ENCODE measurements at regions not wholly inside any gene's neighbourhood (a gene's known extent, or its start where the extent isn't known, plus 50 kb on each side); places are given as distances from the start of the nearest gene placed in this dataset.

DNA sequence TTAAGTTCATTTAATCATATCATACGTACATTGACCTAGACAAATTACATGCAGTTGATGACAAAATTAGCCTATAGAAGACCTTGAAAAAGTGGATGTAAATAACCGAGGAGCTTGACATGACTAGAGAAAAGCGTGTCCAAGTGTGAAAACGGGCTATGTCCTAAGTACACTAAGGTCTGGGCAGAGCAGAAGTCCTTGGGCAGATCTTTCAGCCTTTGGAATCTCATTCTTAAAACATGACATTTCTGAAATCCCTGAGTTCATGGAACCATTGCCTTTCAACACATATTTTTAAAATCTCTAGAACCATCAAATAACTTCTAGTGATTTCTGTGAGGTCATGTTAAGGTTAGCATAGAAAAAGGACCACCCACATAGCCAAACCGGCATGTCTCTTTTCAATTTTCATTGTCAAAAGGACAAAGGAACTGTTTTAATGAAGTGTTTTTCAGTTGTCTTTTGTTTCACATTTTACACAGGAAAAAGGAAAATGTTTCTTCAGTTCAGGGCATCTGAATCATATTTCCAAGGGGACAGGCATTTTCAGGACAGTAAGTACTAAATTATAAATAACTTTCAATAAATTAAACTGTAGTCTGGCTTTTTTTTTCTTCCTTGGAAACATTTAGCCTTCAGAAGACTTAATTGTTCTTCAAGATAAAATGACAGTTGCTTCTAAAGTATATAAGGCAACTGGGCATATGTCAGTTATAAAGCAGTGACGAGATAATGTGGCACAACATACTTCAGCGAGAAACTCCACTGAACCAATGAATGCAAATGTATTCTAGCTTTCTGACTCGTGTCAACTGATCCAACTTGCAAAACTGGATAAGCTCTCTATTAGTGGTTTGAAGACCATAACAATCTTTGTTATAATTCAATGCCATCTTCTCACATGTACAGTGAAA is 416.8 kb downstream of the NFIB start:
- DNase-seq (ENCODE audit: low spot score) = no peak

DNA sequence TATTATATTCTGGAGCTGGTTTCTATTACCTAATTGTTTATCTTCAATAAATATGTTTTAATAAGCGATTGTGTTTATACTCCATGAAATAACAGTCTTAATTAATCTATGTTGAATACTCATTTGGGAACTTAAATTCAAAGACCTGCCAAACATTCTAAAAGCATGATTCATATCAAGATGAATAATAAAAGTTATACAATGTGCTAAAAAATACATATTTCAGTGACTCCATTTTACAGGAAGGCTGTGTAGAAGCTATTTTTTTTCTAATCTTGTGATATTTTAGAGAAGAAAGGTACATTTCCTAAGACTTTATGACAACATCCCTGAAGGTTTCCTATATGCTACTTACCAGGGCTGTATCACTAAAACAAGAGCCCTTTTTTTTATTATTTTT is 417.9 kb downstream of the NFIB start:
- DNase-seq (ENCODE audit: low spot score) = no peak

DNA sequence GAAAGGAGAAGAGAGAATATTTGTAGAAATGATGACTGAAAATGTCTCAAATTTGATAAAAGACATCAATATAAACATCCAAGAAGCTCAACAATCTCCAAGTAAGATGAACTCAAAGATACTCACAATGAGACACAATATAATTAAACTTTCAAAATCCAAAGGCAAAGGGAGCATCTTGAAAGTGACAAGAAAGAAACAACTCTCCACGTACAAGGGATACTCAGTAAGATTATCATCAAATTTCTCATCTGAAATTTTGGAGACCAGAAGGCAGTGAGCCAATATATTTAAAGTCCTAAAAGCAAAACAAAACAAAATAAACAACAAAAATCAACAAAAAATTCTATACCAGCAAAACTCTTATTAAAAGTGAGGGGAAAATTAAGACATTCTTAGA is 428.7 kb downstream of the NFIB start:
- DNase-seq (ENCODE audit: low spot score) = no peak

DNA sequence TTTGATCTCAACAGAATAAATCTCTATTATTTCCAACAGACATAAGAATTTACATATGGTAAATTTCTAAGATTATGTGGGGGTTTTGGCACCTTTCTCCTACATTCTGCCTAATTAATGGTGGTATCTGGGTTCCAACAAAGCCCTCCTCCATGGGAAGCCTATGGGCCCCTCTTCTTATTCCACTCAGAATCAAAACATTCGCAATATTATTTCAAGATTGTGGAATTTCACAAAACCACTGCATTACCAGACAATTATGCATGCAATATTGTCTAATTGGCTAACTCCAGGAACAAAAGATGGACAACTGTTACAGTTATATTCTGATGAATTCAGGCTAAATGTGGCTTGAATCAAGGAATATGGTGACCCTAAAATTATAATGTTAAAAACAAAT is 434.0 kb downstream of the NFIB start:
- no peak for DNase-seq (ENCODE audit: low spot score)

DNA sequence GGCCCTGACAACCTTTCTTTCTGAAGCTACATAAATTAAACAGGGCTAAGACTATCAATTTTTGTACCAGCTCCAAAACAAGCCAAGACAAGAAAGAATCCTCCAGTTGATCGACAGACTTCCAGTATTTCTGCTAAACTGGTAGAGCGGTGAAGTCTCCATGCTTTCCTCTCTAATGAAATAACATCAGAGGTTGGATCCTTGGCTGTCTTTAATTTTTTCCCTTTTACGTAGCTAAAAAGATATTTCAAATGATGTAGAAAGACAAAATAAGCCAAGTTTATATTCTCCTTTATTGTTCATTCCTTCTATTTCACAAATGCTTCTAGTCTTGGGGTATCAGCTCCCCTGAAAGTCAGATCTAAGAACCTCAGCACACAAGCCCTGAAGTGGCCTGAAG is 434.9 kb downstream of the NFIB start:
- no peak for DNase-seq (ENCODE audit: low spot score)

DNA sequence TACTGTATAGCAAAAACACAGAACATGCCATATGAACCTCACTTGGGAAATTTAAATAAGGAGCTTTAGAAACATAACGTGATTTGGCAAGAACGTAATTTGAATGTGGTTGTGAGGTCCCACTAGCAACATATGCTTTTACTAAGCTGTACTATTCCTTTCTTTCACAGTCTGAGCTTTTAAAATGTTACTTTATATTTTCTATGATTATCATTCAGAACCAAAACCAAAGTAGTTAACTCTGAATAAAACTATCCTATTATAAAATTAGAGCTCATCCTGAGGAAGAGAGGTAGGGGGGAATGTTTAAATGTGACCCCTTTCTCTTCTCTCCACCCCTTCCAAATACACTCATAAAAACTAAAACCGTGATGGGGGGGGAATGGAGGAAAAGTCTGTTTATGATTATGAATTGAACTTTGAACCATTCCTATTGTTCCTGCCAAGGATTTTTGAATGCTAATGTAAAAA is 435.7 kb downstream of the NFIB start:
- no peak for DNase-seq (ENCODE audit: low spot score)

DNA sequence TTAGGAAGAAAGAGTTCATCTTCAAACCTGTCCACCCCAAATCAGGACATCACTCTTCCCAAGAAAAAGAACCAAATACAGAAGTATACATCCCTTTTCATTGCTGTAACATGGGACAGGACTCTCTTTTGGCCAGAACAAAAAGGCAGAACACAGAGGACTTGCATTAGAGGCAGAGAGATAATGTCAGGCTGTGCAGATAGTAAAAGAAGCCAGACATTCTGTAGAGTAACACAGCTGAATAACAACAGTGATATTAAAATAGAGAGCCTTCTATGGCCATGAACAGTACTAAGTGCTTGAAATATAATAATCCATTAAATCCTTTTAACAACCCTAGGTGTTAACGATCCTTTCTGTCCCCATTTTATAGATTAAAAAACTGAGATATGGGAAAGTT is 437.2 kb downstream of the NFIB start:
- DNase-seq (ENCODE audit: low spot score) = no peak

DNA sequence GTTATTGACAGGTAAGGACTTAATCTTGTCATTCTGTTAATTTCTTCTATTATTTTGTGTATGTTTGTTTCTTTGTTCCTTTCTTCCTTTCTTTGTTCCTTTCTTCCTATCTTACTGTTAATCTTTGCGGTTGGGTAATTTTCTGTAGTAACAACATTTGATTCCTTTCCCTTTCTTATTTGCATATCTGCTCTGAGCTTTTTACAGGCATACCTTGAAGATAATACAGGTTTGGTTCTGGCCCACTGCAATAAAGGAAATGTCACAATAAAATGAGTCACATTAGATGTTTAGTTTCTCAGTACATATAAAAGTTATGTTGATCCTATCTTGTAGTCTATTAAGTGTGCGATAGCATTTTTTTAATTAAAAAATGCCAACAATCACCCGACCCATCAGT is 440.7 kb downstream of the NFIB start:
- DNase-seq (ENCODE audit: low spot score) = no peak

DNA sequence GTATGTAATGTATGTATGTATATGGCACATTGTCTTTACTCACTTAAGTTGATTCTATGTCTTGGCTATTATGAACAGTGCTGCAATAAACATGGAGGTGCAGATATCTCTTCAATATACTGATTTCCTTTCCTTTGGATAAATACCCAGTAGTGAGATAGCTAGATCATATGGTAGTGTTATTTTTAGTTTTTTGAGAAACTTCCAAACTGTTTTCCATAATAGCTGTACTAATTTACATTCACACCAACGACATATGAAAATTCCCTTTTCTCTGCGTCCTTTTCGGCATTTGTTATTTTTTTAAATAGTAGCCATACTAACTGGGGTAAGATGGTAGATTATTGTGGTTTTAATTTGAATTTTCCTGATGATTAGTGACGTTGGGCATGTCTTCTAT is 445.6 kb downstream of the NFIB start:
- DNase-seq (ENCODE audit: low spot score) = no peak

DNA sequence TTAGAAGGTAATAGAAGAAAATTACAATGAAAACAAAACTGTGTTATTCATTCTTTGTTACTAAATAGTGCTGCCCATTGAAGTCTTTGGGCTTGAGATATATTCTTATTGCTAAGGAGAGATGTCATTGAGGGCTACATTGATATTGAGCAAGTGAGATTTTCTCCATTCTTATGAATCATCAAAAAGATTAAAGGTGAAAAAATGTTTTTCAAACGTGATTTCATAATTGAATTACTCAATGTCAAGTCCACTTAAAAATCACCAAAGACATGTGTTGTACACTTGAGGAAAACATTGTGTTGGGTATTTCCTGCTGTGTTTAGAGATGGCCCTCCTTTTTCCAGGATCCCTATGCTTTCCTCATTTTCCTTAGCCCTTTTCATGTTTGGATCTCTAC is 448.1 kb downstream of the NFIB start:
- DNase-seq (ENCODE audit: low spot score) = no peak

DNA sequence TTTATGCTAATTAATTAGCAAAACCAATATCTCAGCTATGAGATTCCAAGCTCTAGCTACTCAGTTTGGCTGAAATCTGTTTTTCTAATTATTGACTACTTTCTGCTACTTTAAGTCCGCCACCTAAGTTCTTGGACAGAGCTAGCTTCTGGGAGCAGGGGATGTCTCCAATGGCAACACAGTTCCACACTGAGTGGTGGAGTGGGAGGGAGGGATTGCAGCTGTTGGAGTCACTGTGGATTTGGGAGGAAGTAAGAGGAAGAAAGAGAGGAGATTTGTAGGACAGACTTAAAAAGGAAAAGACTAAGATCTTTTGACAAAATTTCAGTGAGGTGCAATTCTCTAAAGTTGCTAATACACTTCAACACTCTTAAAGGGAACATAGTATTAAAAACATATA is 450.8 kb downstream of the NFIB start:
- peak; percentile 87 for DNase-seq (ENCODE audit: low spot score)

DNA sequence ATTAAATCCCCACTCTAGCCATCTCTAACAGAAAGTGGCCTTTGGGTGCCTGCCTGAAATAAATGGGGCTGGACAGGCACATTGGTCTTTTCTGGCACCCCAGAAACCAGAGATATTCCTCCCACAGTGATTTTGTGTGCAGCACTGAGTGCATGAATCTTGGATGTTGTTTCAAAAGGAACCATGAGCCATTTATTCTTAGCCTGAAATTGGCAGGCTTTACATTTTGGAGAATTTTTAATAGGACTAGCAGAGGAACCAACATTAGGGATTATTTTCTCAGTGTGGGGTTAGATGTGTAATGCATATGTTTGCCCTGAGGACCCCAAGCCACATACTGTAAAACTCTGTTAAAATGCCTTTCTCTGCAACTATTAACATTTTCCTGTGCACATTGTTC is 451.3 kb downstream of the NFIB start:
- peak; percentile 68 for DNase-seq (ENCODE audit: low spot score)

DNA sequence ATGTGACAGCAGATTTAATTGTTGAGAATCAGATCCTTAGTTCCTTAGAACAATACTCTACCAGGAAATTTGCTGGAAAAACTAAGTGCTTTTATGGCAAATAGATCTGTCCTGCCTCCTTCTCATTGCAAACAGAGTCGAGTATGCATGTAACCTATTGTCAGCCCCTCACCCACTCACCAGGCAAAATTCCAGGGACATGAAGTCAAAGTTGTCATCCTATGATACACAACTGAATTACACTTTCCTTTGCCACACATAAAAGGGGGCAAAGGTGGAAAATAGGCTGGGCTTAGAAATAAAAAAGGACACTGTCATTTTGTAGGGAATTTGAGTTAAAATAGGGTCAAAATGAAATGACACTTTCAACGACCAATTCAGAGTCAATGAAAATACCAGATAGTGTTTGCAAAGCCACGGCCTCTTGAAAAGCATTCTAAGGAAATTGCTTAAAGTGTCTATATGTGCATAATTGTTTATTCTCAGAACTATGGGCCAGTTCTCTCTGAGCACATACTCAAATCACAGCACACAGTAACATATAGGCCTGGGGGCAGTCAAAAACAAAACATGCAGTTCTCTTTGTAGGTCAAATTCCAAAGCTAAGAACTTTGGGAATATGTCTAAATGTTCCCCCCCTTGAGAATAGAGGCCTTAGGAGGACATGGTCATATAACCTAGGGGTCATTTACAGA is 452.8 kb downstream of the NFIB start:
- no peak for DNase-seq (ENCODE audit: low spot score)

DNA sequence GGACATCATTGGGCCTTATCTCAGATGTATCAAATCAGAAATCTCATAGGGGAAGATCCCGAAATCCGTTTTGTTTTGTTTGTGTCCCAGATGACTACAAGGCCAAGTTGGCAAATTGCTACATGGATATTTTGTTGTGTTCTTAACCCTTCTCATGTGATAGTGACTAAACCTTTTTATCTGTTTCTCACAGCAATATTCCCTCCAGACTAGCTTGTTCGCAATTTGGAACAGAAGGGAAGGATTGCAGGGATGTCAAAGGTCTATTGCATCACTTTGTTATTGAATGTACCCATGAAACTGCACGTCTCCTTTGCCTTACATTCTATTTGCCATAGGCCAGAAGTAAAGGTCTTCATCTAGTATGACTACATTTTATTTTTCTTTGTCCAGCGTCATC is 453.9 kb downstream of the NFIB start:
- no peak for DNase-seq (ENCODE audit: low spot score)

DNA sequence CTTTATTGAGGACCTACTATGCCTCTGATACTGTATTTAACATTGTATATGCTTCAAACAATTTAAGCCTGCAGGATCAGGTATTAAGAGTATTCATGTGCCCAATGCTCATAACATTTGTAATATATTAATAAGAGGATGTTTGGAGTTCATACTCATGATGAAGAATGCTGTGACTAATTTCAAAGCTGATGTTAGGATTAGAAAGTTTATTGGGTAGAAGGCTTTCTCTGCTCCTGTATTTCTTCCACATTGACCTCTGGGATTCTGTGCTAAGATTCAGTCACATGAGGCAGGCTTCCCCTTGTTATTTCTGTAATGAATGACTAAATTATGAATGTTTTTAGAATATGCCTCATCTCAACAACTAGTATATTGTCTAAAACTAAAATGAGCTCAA is 456.4 kb downstream of the NFIB start:
- no peak for DNase-seq (ENCODE audit: low spot score)

DNA sequence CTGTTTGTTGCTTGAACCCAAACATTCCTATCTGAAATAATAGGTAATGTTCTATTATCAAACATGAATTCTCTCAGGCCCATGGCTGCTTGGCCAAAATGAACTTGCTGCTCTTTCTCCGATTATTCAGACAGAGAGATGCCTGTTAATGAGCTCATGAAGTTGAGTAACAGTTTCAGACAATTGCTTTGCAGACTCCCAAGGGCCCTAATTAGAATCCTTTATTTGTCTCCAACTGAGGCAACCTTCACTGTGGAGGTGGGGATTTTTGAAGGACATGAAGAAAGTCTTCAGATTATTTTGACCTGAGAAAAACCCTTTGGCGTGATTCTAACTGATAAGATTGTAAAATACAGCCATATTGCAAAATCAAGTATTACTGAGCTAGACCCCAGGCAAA is 466.7 kb downstream of the NFIB start:
- DNase-seq (ENCODE audit: low spot score) = no peak

DNA sequence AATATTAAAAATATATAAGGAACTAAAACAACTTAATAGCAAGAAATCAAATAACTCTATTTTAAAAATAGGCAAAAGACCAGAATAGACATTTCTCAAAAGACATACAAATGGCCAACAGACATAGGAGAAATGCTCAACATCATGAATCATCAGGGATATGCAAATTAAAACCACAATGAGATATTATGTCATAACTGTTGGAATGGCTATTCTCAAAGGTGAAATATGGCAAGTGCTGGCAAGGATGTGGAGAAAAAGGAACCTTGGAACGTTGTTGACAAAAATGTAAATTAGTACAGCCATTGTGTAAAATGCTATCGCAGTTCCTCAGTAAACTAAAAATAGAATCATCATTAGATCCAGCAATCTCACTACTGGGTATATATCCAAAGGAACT is 468.5 kb downstream of the NFIB start:
- DNase-seq (ENCODE audit: low spot score) = no peak

DNA sequence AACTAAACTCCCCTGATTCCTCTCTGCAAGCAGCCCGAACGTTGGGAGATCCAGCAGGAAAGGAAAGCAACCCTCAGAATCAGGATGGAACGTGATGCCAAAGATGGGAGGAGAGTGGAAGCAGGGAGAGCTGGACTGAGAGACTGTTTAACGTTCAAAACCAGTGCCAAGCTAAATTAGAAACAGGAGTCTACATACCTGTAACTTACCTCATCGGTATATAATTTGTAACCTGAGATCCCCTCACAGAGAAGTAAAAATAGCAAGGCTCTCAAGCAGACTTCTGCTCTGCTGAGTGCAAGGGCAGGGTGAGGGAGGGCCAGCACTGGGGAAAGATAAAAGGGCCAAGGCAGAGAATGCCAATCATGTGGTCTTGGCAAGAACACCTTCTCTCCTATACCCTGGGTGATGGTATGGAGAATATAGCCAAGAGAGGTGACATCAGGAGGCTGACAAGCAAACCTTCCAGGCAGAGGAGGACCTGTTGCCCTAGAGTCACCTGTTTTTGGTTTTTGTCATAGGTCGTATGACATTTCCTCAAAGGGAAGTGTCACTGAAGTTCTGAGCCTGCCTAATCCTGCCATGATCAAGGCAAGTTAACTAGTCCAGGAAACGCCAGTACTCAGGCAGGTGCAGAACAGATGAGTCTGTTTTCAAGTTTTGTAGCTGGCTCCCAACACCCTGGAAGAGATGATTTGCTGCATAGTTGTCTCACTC is 472.0 kb downstream of the NFIB start:
- DNase-seq (ENCODE audit: low spot score) = no peak

DNA sequence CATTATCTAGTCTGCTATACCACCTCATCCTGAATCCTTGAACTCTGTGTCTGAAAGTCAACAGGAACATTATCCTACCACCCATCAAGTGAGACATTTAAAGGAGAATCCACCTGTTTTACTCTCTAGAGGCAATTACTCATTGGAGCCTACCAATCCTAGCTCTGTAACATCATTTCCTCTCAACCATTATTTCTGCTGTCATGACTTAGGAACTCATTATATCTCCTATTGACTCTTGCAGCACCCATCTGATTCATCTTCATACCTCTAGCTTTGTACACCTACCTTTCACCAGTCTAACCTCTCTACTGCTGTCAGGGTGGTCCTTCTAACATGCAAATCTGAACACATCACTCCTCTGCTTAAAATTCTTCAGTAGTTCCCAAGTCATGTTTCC is 481.5 kb downstream of the NFIB start:
- DNase-seq (ENCODE audit: low spot score) = no peak

DNA sequence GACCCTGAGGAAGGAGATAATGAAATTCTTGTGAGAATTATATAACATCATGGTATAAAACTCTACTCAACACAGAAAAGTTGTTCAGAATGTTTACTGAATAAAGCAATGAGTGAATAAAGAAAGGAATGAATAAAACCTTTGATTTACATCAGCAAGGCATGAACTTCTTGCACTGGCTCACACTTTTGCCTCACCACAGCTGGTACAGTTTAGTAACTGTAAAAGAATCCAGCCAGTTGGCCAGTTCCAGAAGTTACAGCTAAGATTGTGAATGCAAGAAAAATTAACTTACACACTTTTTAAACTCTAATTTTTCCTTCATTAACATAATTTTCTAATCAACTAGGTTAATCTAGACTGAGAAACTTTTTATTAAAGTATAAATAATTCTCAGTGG is 490.9 kb downstream of the NFIB start:
- DNase-seq (ENCODE audit: low spot score) = no peak

DNA sequence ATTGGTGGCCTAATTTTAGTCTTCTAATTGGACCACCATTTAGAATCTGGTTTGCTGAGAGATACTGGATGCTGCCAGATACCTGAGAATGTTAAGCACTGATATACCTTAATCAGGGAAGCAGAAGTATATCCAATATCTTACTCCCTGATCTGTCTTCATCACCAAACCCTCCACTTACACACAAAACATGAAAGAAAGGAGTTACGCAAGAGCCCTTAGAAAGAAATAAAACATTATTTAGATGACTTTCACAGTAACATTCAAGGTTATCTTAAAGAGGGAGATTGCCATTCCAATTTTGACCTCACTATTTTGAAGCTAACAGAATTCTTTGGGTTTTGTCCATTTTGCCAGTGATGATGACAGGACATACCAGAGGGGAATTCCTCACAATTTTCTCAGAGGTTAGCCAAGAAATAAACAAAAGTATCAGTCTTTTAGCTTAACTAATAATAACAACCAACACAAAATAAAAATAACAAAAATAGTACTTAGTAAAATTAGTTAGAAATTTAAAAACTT is 496.1 kb downstream of the NFIB start:
- DNase-seq (ENCODE audit: low spot score) = no peak

DNA sequence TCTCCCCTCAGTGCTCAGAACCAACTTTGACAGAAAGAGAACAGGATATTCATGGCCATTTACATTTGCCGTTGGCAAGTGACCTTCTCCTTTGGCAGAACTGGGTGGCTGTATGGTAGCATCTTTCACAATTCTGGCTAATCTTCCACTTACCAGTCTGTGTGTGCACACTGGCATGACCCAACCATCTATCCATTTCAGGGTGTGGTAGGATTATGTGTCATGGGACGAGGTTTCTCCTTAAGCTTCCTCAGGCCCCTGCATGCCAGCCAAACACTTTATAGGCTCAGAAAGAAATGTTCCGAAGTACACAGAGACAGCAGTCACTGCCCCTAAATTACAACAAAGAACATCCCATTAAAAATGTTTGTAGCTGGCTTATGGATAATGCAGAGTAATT is 497.1 kb downstream of the NFIB start:
- DNase-seq (ENCODE audit: low spot score) = no peak

Data from left forelimb (tissue), 1 donor.